NCI-H345 treated with DMSO at 0.1 percent for 48 hours (cell line): ENCODE measurements at regions not wholly inside any gene's neighbourhood (a gene's known extent, or its start where the extent isn't known, plus 50 kb on each side); places are given as distances from the start of the nearest gene placed in this dataset.

ENCODE experiments used
- DNase-seq: peaks from one replicate; lab custom pipeline; 2025; ENCODE audit not compliant: unreplicated experiment; lab: John Stamatoyannopoulos, UW

DNA sequence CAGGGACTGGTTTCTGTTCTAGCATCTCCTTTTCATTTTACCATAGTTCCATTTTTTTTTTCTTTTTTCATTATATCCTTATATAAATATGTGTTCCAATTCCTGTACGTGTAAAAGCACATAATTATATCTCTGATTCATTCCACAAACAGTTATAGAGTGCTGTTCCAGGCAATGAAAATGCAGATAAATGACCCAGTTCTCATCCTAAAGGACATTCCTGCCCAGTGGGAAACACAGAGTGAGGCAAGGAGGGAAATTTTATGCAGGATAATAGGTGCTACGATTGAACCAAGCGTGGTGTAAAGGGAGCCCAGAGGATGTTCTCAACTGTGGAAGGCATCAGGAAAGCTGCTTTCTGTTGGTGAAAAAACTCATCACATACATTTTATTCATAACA, 408.1 kb downstream of the GATA3 start:
- no peak for DNase-seq

GRCh38 chr10:8463853-8464252, 409.4 kb downstream of the GATA3 start:
- DNase-seq: no peak

GRCh38 chr10:8468477-8468876, 414.0 kb downstream of the GATA3 start:
- no peak for DNase-seq

DNA sequence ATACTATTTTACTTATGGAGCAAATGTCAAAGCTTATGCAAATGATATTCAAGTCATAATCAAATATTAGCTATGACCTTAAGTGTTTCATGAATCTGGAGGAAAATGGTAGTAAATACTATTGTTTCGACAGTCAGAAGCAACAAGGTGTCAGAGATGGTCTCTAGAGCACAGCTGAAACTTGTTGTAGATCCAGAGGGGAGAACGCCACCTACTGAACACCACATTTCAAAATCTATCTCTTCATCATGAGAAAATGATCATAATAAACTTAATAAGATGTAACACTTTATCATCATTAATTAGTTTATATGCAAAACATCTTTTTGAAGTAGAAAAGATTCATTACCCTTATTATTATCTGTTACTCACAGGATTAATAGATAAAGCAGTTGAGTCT, 418.7 kb downstream of the GATA3 start:
- no peak for DNase-seq

- DNase-seq: no peak
Observed at GRCh38 chr10:8477300-8477699, 422.8 kb downstream of the GATA3 start.

- no peak for DNase-seq
Observed at GRCh38 chr10:8481718-8482504, 427.4 kb downstream of the GATA3 start.

- DNase-seq: no peak
Observed at GRCh38 chr10:8485032-8485431, 430.5 kb downstream of the GATA3 start.

- no peak for DNase-seq
Observed at GRCh38 chr10:8487346-8487745, 432.9 kb downstream of the GATA3 start.

DNA sequence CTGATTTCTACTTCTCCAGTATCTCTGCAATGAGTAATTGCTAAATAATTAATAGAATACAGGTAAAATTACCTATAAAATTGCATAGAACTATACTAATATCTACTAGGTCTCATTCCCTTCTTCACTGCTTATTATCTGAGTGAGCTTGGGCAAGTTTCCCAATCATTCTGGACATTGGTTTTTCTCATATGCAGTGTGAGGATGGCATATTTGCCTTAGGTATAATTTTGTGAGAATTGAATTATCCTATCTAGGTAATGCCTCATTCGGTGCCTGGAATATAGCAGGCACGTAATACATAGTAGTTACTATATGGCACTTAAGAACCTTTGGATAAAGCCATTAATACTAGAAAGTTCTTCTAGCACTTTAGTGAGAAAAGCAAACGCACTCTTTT, 434.7 kb downstream of the GATA3 start:
- no peak for DNase-seq

- no peak for DNase-seq
Observed at GRCh38 chr10:8489823-8490222, 435.3 kb downstream of the GATA3 start.

DNA sequence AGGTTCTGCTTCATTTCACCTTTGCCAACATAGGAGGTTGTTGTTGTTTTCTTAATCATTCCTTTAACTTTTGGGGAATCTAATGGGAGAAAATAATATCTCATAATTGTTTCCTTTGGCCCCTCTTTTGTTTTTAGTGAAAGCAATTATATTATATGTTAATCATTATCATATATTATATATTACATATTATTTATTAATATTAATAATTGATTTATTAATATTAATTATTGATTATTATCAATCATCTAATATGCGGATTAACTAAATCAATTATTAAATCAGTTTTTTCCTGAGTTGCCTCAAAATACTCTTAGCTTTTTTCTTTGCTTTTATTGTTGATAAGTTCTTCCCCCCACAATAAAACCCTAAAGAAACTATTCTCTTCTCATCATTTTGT, 443.8 kb downstream of the GATA3 start:
- DNase-seq: no peak

DNA sequence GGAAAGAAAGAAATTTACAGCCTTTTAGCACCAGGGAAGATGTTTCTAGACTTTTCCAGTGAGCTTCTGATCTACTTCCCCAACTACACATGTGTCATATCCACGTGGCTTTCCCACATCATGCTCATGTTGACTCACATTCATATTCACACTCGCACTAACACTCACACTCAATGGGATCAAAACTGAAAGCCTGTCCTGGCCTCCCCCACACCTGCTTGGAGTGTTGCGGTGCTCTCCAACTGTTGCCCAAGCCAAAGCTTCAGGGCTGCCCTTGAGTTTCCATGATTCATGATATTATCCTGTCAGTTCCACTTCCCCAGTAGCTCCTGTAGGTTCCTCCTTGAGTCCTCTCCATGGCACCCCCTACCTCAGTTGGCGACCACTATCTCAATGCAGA, 444.4 kb downstream of the GATA3 start:
- no peak for DNase-seq

DNA sequence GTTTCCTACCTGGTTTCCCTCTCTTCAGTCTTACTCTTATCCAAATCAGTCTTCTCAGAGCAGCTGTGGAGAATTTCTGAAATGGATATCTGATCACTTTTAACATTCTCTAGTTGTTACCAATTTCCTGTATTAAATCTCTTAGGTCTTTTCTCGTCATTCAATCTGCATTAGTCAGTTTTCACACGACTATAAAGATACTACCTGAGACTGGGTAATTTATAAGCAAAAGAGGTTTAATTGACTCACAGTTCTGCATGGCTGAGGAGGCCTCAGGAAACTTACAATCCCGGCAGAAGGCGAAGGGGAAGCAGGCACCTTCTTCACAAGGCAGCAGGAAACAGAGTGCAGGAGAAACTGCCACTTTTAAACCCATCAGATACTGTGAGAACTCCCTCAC, 444.8 kb downstream of the GATA3 start:
- no peak for DNase-seq

GRCh38 chr10:8499752-8500390, 445.4 kb downstream of the GATA3 start:
- DNase-seq: no peak

- no peak for DNase-seq
Observed at GRCh38 chr10:8502573-8502972, 448.1 kb downstream of the GATA3 start.

DNA sequence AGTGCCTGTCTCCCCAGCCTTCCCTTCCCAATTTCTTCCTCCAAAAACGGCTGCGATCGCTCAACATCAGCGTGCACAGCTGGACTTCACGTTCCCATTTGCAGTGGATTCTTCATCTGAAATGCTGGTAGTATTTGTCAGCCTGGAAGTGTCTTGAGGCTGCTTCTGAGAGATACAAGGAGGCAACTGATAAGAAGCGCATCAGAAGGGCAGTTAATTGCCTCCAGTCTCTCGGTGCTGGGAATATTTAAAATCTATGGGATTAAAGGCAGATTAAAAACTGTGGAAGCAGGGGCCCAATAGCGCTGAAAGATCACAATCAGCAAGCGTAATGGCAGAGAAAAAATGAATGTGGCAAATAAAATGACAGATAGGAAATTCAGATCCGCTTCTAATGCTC, 450.0 kb downstream of the GATA3 start:
- no peak for DNase-seq

- DNase-seq: no peak
Observed at GRCh38 chr10:8507156-8507555, 452.7 kb downstream of the GATA3 start.

DNA sequence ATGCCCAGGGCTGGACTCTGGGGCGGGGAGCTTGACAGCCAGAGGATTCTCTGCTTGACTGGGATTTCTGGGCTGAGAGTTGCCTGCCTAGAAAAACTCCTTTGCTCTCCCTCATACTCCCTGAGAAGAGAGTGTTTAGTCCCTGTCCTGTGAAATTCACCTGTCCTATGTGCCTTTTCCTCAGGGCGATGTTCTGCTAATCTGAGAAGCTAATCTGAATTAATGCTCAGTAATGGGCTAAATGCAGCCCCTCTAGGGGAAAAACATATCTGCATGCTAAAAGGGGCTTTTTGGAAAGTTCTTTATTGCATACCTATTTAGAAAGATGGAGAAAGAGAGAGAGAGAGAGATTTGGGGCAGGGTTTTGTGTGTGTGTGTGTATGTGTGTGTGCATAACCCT, 454.4 kb downstream of the GATA3 start:
- DNase-seq: no peak

GRCh38 chr10:8510471-8510870, 456.0 kb downstream of the GATA3 start:
- no peak for DNase-seq

DNA sequence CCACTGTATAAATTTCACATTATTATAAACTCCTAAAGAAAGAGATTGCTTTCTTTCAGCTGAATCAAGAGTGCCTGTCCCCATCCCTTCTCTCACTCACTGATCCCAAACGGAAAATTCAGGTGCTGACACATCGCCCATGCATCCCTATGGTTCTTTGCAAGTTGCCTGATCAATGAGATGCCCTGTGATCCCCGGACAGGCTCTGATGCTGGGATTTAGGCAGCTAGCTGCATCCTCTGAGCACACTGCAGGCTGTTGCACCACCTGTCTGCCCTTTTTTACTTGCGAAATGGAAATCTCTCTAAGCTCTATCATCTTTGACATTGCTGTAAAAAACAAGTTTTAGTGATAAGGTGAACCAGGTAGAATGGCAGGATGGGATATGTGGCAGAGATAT, 456.5 kb downstream of the GATA3 start:
- DNase-seq: no peak

GRCh38 chr10:8513155-8514147, 459.0 kb downstream of the GATA3 start:
- DNase-seq: no peak

DNA sequence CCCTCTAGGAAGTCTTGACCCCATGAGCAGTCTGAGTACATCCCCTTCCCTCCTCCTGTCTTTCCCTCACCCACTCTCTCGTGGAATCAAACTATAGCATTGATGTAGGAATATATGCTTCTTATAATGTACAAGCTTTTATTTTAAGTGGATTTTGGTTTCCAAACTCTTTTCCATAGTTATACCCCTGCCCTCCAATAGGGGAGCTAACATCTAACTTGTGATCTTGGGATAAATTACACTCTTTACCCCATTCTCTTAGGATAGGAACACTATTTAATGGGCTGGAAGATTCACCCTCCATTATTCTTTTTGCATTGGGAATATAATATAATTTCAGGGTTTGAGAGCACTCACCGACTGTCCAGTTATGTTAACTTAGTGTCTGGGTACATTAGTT, 465.9 kb downstream of the GATA3 start:
- no peak for DNase-seq
